GM23338 (cell line): ENCODE measurements at regions not wholly inside any gene's neighbourhood (a gene's known extent, or its start where the extent isn't known, plus 50 kb on each side); places are given as distances from the start of the nearest gene placed in this dataset.

ENCODE experiments used
- ATAC-seq: fragments of 200-7000 bp; cut with Tn5 transposase; 3 replicates; pipeline ENCODE4 v1.9.1; 2020
- DNase-seq: peaks from one replicate; pipeline ENCODE4 v3.0.0-alpha.2; 2015; ENCODE audit warnings: low spot score
- H2AFZ ChIP-seq: fragments of 200-600 bp; sonication (generic); 2 replicates; pipeline ENCODE4 v1.8.0; 2016; ENCODE audit warnings: antibody characterized with exemption, mild to moderate bottlenecking, moderate library complexity
- H3F3A ChIP-seq: fragments of 200-600 bp; sonication (generic); replicated peaks from 2 replicates; pipeline ENCODE4 v1.8.0; 2017; ENCODE audit warnings: antibody characterized with exemption, mixed run types, low read depth
- H3K27ac ChIP-seq: fragments of 200-600 bp; sonication (generic); 2 replicates; pipeline ENCODE4 v1.6.1; 2016; ENCODE audit warnings: low read depth
- H3K27me3 ChIP-seq: fragments of 200-600 bp; sonication (generic); 2 replicates; pipeline ENCODE4 v1.8.0; 2016; ENCODE audit warnings: mild to moderate bottlenecking, mixed run types, moderate library complexity; ENCODE audit not compliant: insufficient read depth
- H3K36me3 ChIP-seq: fragments of 200-600 bp; sonication (generic); 2 replicates; pipeline ENCODE4 v1.8.0; 2016; ENCODE audit warnings: mild to moderate bottlenecking; ENCODE audit not compliant: insufficient read depth
- H3K4me1 ChIP-seq: fragments of 200-600 bp; sonication (generic); 2 replicates; pipeline ENCODE4 v1.8.0; 2016; ENCODE audit warnings: mild to moderate bottlenecking, moderate library complexity; ENCODE audit not compliant: insufficient read depth
- H3K4me2 ChIP-seq: fragments of 200-600 bp; sonication (generic); 2 replicates; pipeline ENCODE4 v1.7.1; 2017; ENCODE audit warnings: mixed run types
- H3K4me3 ChIP-seq: fragments of 200-600 bp; sonication (generic); 2 replicates; pipeline ENCODE4 v1.6.1; 2016; ENCODE audit warnings: mixed run types
- H3K79me2 ChIP-seq: fragments of 200-600 bp; sonication (generic); replicated peaks from 2 replicates; pipeline ENCODE4 v1.8.0; 2017; ENCODE audit warnings: mild to moderate bottlenecking; ENCODE audit not compliant: insufficient read depth
- H3K9me2 ChIP-seq: fragments of 200-600 bp; sonication (generic); 2 replicates; pipeline ENCODE4 v1.8.0; 2017; ENCODE audit not compliant: insufficient read depth
- H4K20me1 ChIP-seq: fragments of 200-600 bp; sonication (generic); replicated peaks from 2 replicates; pipeline ENCODE4 v1.8.0; 2017; ENCODE audit warnings: mild to moderate bottlenecking; ENCODE audit not compliant: insufficient read depth
- H3K27ac Mint-ChIP-seq: 2 replicates; pipeline ENCODE4 v1.8.0; 2020; ENCODE audit warnings: inconsistent platforms, mild to moderate bottlenecking, moderate library complexity, mixed read lengths
- H3K27me3 Mint-ChIP-seq: 3 replicates; pipeline ENCODE4 v1.8.0; 2022; ENCODE audit warnings: low read depth, mild to moderate bottlenecking, moderate library complexity, mixed read lengths, inconsistent platforms; ENCODE audit not compliant: insufficient read depth, poor library complexity
- H3K36me3 Mint-ChIP-seq: 3 replicates; pipeline ENCODE4 v1.8.0; 2021; ENCODE audit warnings: low read depth, mild to moderate bottlenecking, inconsistent platforms, moderate library complexity, mixed read lengths
- H3K4me1 Mint-ChIP-seq: 3 replicates; pipeline ENCODE4 v1.8.0; 2020; ENCODE audit warnings: mild to moderate bottlenecking, inconsistent platforms, mixed read lengths
- H3K4me3 Mint-ChIP-seq: 3 replicates; pipeline ENCODE4 v1.8.0; 2021; ENCODE audit warnings: moderate library complexity, mild to moderate bottlenecking, inconsistent platforms, mixed read lengths
- H3K9me3 Mint-ChIP-seq: 3 replicates; pipeline ENCODE4 v1.8.0; 2020; ENCODE audit warnings: moderate library complexity, mild to moderate bottlenecking, inconsistent platforms, mixed read lengths
- CREB1 ChIP-seq: fragments of 250-450 bp; sonication (Bioruptor Pico); IDR thresholded peaks from 2 replicates; pipeline ENCODE4 v1.5.0; 2020; ENCODE audit warnings: low read depth, mild to moderate bottlenecking, moderate library complexity
- NANOG ChIP-seq: IDR thresholded peaks from 2 replicates; pipeline ENCODE4 v1.6.1; 2016; ENCODE audit warnings: antibody characterized with exemption, borderline replicate concordance
- POLR2AphosphoS5 ChIP-seq: IDR thresholded peaks from 2 replicates; pipeline ENCODE4 v1.6.1; 2016; ENCODE audit warnings: antibody characterized with exemption, low read depth
- STAT1 ChIP-seq: IDR thresholded peaks from one replicate; pipeline ENCODE4 v1.6.1; 2016; ENCODE audit warnings: antibody characterized with exemption; ENCODE audit not compliant: unreplicated experiment
- ZNF331 ChIP-seq: fragments of 250-450 bp; sonication (Bioruptor Pico); IDR thresholded peaks from 2 replicates; pipeline ENCODE4 v1.5.0; 2020; ENCODE audit warnings: low read depth, mild to moderate bottlenecking, moderate library complexity
- TF ChIP-seq, protein P1 (sequence below): fragments of 250-450 bp; sonication (Bioruptor Pico); IDR thresholded peaks from 2 replicates; pipeline ENCODE4 v1.5.0; 2020; ENCODE audit warnings: mild to moderate bottlenecking, moderate library complexity
- TF ChIP-seq, protein P2 (sequence below): IDR thresholded peaks from 2 replicates; pipeline ENCODE4 v1.6.1; 2016; ENCODE audit warnings: antibody characterized with exemption
- TF ChIP-seq, protein P3 (sequence below), 2 experiments: fragments of 200-600 bp in 1 of 2; sonication (generic) in 1 of 2; conservative IDR thresholded peaks; 2 replicates each; pipeline versions ENCODE4 v1.5.1 to v1.6.1; 2016 to 2017; ENCODE audit warnings: antibody characterized with exemption in 2 of 2, low read depth in 2 of 2, mild to moderate bottlenecking in 2 of 2, moderate library complexity in 1 of 2

DNA sequence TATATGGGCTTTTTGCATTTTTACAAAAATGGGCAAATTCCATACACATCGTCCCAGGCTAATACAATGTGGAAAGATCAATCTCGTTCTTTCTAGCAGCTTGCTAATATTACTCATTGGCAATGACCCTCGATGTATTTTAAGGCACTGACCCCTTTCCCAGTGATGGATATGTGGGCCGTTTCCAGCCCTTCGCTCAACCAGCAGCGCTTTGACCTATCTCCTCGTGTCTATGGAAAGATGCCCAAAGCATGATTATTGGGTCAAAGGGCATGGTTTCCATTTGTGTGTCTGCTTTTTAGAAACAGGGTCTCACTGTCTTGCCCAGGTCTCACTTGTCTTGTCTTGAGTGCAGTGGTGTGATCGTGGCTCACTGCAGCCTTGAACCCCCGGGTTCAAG is 273.8 kb downstream of the MRTFB start:
- DNase-seq (no peak), ATAC-seq (no peak)
- H3K4me2 ChIP-seq: no peak overlapping the region
- Mint-ChIP-seq H3K4me1 (peaks cover 2% of the 10 kb centered on the region; the same call in 1 of the 3 replicates), H3K36me3 (peaks cover 8% of the 10 kb centered on the region), H3K4me3 (no peak overlapping the region), H3K27me3 (peaks cover 5% of the 10 kb centered on the region), H3K27ac (no peak overlapping the region), H3K9me3 (peaks cover 27% of the 10 kb centered on the region; the same call in 2 of the 3 replicates)
- H2AFZ ChIP-seq: no peak overlapping the region
- no peaks in the 10 kb centered on the region for H3K79me2 ChIP-seq
- H3K9me2 ChIP-seq: no peaks in the 10 kb centered on the region; the same call in 1 of the 2 replicates
- no peaks in the 10 kb centered on the region for H4K20me1 ChIP-seq
- H3K4me3 ChIP-seq: no peak overlapping the region
- no peaks in the 10 kb centered on the region for H3F3A ChIP-seq
- H3K4me1 ChIP-seq: no peaks in the 10 kb centered on the region
- TF ChIP-seq, protein P1, sequence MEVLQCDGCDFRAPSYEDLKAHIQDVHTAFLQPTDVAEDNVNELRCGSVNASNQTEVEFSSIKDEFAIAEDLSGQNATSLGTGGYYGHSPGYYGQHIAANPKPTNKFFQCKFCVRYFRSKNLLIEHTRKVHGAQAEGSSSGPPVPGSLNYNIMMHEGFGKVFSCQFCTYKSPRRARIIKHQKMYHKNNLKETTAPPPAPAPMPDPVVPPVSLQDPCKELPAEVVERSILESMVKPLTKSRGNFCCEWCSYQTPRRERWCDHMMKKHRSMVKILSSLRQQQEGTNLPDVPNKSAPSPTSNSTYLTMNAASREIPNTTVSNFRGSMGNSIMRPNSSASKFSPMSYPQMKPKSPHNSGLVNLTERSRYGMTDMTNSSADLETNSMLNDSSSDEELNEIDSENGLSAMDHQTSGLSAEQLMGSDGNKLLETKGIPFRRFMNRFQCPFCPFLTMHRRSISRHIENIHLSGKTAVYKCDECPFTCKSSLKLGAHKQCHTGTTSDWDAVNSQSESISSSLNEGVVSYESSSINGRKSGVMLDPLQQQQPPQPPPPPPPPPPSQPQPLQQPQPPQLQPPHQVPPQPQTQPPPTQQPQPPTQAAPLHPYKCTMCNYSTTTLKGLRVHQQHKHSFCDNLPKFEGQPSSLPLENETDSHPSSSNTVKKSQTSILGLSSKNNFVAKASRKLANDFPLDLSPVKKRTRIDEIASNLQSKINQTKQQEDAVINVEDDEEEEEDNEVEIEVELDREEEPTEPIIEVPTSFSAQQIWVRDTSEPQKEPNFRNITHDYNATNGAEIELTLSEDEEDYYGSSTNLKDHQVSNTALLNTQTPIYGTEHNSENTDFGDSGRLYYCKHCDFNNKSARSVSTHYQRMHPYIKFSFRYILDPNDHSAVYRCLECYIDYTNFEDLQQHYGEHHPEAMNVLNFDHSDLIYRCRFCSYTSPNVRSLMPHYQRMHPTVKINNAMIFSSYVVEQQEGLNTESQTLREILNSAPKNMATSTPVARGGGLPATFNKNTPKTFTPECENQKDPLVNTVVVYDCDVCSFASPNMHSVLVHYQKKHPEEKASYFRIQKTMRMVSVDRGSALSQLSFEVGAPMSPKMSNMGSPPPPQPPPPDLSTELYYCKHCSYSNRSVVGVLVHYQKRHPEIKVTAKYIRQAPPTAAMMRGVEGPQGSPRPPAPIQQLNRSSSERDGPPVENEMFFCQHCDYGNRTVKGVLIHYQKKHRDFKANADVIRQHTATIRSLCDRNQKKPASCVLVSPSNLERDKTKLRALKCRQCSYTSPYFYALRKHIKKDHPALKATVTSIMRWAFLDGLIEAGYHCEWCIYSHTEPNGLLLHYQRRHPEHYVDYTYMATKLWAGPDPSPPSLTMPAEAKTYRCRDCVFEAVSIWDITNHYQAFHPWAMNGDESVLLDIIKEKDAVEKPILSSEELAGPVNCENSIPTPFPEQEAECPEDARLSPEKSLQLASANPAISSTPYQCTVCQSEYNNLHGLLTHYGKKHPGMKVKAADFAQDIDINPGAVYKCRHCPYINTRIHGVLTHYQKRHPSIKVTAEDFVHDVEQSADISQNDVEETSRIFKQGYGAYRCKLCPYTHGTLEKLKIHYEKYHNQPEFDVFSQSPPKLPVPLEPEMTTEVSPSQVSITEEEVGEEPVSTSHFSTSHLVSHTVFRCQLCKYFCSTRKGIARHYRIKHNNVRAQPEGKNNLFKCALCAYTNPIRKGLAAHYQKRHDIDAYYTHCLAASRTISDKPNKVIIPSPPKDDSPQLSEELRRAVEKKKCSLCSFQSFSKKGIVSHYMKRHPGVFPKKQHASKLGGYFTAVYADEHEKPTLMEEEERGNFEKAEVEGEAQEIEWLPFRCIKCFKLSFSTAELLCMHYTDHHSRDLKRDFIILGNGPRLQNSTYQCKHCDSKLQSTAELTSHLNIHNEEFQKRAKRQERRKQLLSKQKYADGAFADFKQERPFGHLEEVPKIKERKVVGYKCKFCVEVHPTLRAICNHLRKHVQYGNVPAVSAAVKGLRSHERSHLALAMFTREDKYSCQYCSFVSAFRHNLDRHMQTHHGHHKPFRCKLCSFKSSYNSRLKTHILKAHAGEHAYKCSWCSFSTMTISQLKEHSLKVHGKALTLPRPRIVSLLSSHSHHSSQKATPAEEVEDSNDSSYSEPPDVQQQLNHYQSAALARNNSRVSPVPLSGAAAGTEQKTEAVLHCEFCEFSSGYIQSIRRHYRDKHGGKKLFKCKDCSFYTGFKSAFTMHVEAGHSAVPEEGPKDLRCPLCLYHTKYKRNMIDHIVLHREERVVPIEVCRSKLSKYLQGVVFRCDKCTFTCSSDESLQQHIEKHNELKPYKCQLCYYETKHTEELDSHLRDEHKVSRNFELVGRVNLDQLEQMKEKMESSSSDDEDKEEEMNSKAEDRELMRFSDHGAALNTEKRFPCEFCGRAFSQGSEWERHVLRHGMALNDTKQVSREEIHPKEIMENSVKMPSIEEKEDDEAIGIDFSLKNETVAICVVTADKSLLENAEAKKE (CRISPR knock-in tag): no peak
- TF ChIP-seq STAT1: no peak
- TF ChIP-seq, protein P2, sequence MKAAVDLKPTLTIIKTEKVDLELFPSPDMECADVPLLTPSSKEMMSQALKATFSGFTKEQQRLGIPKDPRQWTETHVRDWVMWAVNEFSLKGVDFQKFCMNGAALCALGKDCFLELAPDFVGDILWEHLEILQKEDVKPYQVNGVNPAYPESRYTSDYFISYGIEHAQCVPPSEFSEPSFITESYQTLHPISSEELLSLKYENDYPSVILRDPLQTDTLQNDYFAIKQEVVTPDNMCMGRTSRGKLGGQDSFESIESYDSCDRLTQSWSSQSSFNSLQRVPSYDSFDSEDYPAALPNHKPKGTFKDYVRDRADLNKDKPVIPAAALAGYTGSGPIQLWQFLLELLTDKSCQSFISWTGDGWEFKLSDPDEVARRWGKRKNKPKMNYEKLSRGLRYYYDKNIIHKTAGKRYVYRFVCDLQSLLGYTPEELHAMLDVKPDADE: no peak
- TF ChIP-seq CREB1 (CRISPR knock-in tag): no peak
- no peak for TF ChIP-seq NANOG
- no peak for TF ChIP-seq POLR2AphosphoS5
- no peak for TF ChIP-seq ZNF331
- TF ChIP-seq, protein P3, sequence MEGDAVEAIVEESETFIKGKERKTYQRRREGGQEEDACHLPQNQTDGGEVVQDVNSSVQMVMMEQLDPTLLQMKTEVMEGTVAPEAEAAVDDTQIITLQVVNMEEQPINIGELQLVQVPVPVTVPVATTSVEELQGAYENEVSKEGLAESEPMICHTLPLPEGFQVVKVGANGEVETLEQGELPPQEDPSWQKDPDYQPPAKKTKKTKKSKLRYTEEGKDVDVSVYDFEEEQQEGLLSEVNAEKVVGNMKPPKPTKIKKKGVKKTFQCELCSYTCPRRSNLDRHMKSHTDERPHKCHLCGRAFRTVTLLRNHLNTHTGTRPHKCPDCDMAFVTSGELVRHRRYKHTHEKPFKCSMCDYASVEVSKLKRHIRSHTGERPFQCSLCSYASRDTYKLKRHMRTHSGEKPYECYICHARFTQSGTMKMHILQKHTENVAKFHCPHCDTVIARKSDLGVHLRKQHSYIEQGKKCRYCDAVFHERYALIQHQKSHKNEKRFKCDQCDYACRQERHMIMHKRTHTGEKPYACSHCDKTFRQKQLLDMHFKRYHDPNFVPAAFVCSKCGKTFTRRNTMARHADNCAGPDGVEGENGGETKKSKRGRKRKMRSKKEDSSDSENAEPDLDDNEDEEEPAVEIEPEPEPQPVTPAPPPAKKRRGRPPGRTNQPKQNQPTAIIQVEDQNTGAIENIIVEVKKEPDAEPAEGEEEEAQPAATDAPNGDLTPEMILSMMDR (conservative IDR thresholded peaks at IDR 0.05; ENCODE audit: low read depth in 2 of 2): no peak
- H3K36me3 ChIP-seq: no peaks in the 10 kb centered on the region
- H3K27ac ChIP-seq: no peak overlapping the region
- no peaks in the 10 kb centered on the region for H3K27me3 ChIP-seq
